ENCODE measurements at regions not wholly inside any gene's neighbourhood (a gene's known extent, or its start where the extent isn't known, plus 50 kb on each side); places are given as distances from the start of the nearest gene placed in this dataset.

- Histone ChIP-seq H3K4me2 (ENCODE audit: low read length) (no peak overlapping the region), H3K9me2 (replicated peaks; ENCODE audit: control insufficient read depth, low read length) (no peaks in the 10 kb centered on the region), H3F3A (ENCODE audit: control insufficient read depth, insufficient read depth) (no peaks in the 10 kb centered on the region), H3K9me3 (ENCODE audit: control insufficient read depth, insufficient read depth, low read length) (no peaks in the 10 kb centered on the region), H3K4me1 (ENCODE audit: control insufficient read depth, low read length) (no peaks in the 10 kb centered on the region), H3K36me3 (ENCODE audit: control insufficient read depth, low read length) (no peaks in the 10 kb centered on the region), H3K79me2 (ENCODE audit: control insufficient read depth, low read length) (no peaks in the 10 kb centered on the region), H3K4me3 (ENCODE audit: low read length) (no peak overlapping the region), H3K27ac (ENCODE audit: low read depth, low read length) (no peak overlapping the region), H3K27me3 (ENCODE audit: control insufficient read depth, low read length) (no peaks in the 10 kb centered on the region), H4K20me1 (ENCODE audit: control insufficient read depth, insufficient read depth, low read depth, low read length) (no peaks in the 10 kb centered on the region)
- no peak for TF ChIP-seq CTCF (IDR thresholded peaks at IDR 0.05; ENCODE audit: low read depth, low read length, poor library complexity, severe bottlenecking)
- TF ChIP-seq EZH2phosphoT487 (IDR thresholded peaks at IDR 0.05; ENCODE audit: borderline replicate concordance, low read length) = no peak
Measured at GRCh38 chr11:90722552-90723190, 499.8 kb upstream of the CHORDC1 start.

GRCh38 chr11:90717522-90717921 lies 494.7 kb upstream of the CHORDC1 start:
- Histone ChIP-seq H3K27ac (ENCODE audit: low read depth, low read length) (no peak overlapping the region), H3F3A (ENCODE audit: control insufficient read depth, insufficient read depth) (no peaks in the 10 kb centered on the region), H3K79me2 (ENCODE audit: control insufficient read depth, low read length) (no peaks in the 10 kb centered on the region), H4K20me1 (ENCODE audit: control insufficient read depth, insufficient read depth, low read depth, low read length) (no peaks in the 10 kb centered on the region), H3K27me3 (ENCODE audit: control insufficient read depth, low read length) (no peaks in the 10 kb centered on the region), H3K4me2 (ENCODE audit: low read length) (no peak overlapping the region), H3K4me3 (ENCODE audit: low read length) (no peak overlapping the region), H3K9me3 (ENCODE audit: control insufficient read depth, insufficient read depth, low read length) (no peaks in the 10 kb centered on the region), H3K4me1 (ENCODE audit: control insufficient read depth, low read length) (no peaks in the 10 kb centered on the region), H3K9me2 (replicated peaks; ENCODE audit: control insufficient read depth, low read length) (no peaks in the 10 kb centered on the region), H3K36me3 (ENCODE audit: control insufficient read depth, low read length) (no peaks in the 10 kb centered on the region)
- TF ChIP-seq EZH2phosphoT487 (IDR thresholded peaks at IDR 0.05; ENCODE audit: borderline replicate concordance, low read length) (no peak), CTCF (IDR thresholded peaks at IDR 0.05; ENCODE audit: low read depth, low read length, poor library complexity, severe bottlenecking) (no peak)

- no peaks in the 10 kb centered on the region for H4K20me1 ChIP-seq (ENCODE audit: control insufficient read depth, insufficient read depth, low read depth, low read length)
- H3K4me2 ChIP-seq (ENCODE audit: low read length) = no peak overlapping the region
- TF ChIP-seq EZH2phosphoT487 (IDR thresholded peaks at IDR 0.05; ENCODE audit: borderline replicate concordance, low read length) (no peak), CTCF (IDR thresholded peaks at IDR 0.05; ENCODE audit: low read depth, low read length, poor library complexity, severe bottlenecking) (no peak)
- H3K27me3 ChIP-seq (ENCODE audit: control insufficient read depth, low read length) = no peaks in the 10 kb centered on the region
- H3F3A ChIP-seq (ENCODE audit: control insufficient read depth, insufficient read depth) = no peaks in the 10 kb centered on the region
- no peak overlapping the region for H3K4me3 ChIP-seq (ENCODE audit: low read length)
- H3K9me3 ChIP-seq (ENCODE audit: control insufficient read depth, insufficient read depth, low read length) = no peaks in the 10 kb centered on the region
- no peak overlapping the region for H3K27ac ChIP-seq (ENCODE audit: low read depth, low read length)
- no peaks in the 10 kb centered on the region for H3K36me3 ChIP-seq (ENCODE audit: control insufficient read depth, low read length)
- H3K4me1 ChIP-seq (ENCODE audit: control insufficient read depth, low read length) = no peaks in the 10 kb centered on the region
- no peaks in the 10 kb centered on the region for H3K9me2 ChIP-seq (replicated peaks; ENCODE audit: control insufficient read depth, low read length)
- H3K79me2 ChIP-seq (ENCODE audit: control insufficient read depth, low read length) = no peaks in the 10 kb centered on the region
Measured at GRCh38 chr11:90705661-90706060, 482.8 kb upstream of the CHORDC1 start.

Data from DOHH2 (cell line).